ENCODE measurements at regions not wholly inside any gene's neighbourhood (a gene's known extent, or its start where the extent isn't known, plus 50 kb on each side); places are given as distances from the start of the nearest gene placed in this dataset.

- ChIA-PET CTCF (no interaction called here), POLR2A (no interaction called here)
- no peak for DNase-seq (ENCODE audit: low read depth in 1 of 2, low spot score in 1 of 2)
- Histone ChIP-seq H3K27ac (peak overlapping the region; percentile 79 to 84), H3K4me1 (peaks cover 37% of the 10 kb centered on the region), H3K4me3 (no peak overlapping the region), H3K9me3 (peaks cover 10% of the 10 kb centered on the region), H3K4me2 (peak overlapping the region; percentile 59; the same call in 2 of the 3 replicates)
- ATAC-seq = no peak; a peak in 2 of 6 replicates
- TF ChIP-seq ZFP36 (IDR thresholded peaks at IDR 0.05; ENCODE audit: borderline replicate concordance, partially characterized antibody) (no peak), SREBF2 (IDR thresholded peaks at IDR 0.05) (no peak)
- no peak for FAIRE-seq
These were observed 257.3 kb upstream of the CTAGE1 start for GRCh38 chr18:22675006-22675405.

- 74% methylated on average over 2 of the region's 2 CpGs for WGBS (ENCODE audit: missing lambda C conversion rate)
These were observed 256.7 kb upstream of the RBBP8 start for GRCh38 chr18:22676423-22676822.

More at GRCh38 chr18:22676423-22676822, 256.7 kb upstream of the RBBP8 start:
- ATAC-seq (no peak), FAIRE-seq (no peak), DNase-seq (ENCODE audit: low read depth in 1 of 2, low spot score in 1 of 2) (peak in 1 of 2 experiments; percentile 30)
- POLR2A ChIA-PET = no interaction called here
- peaks cover 10% of the 10 kb centered on the region for H3K9me3 ChIP-seq
- no peak overlapping the region for H3K4me2 ChIP-seq
- peaks cover 32% of the 10 kb centered on the region for H3K4me1 ChIP-seq
- peak overlapping the region in 1 of 2 experiments; percentile 84; a peak in 3 of 6 replicates for H3K27ac ChIP-seq
- no peak for TF ChIP-seq NR3C1 (IDR thresholded peaks at IDR 0.05)
- TF ChIP-seq PHF8 (IDR thresholded peaks at IDR 0.05; ENCODE audit: borderline replicate concordance, low read depth) = no peak
- no peak for TF ChIP-seq POLR2A (IDR thresholded peaks at IDR 0.05; ENCODE audit: low read length)
- TF ChIP-seq CHD4 (IDR thresholded peaks at IDR 0.05; ENCODE audit: borderline replicate concordance) = no peak
- TF ChIP-seq REST (IDR thresholded peaks at IDR 0.05) = no peak
- TF ChIP-seq ZC3H11A (IDR thresholded peaks at IDR 0.05) = no peak
- no peak for TF ChIP-seq ELK1 (IDR thresholded peaks at IDR 0.05; ENCODE audit: low read depth, low read length)
- no peak for TF ChIP-seq FOSL2 (IDR thresholded peaks at IDR 0.05)
- TF ChIP-seq FOSL2 (CRISPR knock-in tag; IDR thresholded peaks at IDR 0.05) = peak; percentile 45; the same call in 1 of the 2 replicates
- TF ChIP-seq GATA3 (IDR thresholded peaks at IDR 0.05; ENCODE audit: borderline replicate concordance) = no peak
- no peak for TF ChIP-seq CBX2 (IDR thresholded peaks at IDR 0.05; ENCODE audit: borderline replicate concordance, low read depth)
- no peak for TF ChIP-seq HES2 (IDR thresholded peaks at IDR 0.05)
- TF ChIP-seq KDM5A (IDR thresholded peaks at IDR 0.05) = no peak
- TF ChIP-seq SREBF2 (IDR thresholded peaks at IDR 0.05) = no peak
- peak in 1 of 2 experiments; percentile 70; a peak in 1 of 4 replicates for TF ChIP-seq CEBPB (IDR thresholded peaks at IDR 0.05)
- no peak for TF ChIP-seq EHMT2 (IDR thresholded peaks at IDR 0.05; ENCODE audit: low read depth)
- no peak for TF ChIP-seq RAD21 (conservative IDR thresholded peaks at IDR 0.05 in 1 of 2, IDR thresholded peaks at IDR 0.05 in 1 of 2)
- TF ChIP-seq TFCP2L1 (CRISPR knock-in tag; IDR thresholded peaks at IDR 0.05) = no peak
- TF ChIP-seq HOXB13 (CRISPR knock-in tag; IDR thresholded peaks at IDR 0.05; ENCODE audit: low read depth) = no peak
- no peak for TF ChIP-seq USF2 (IDR thresholded peaks at IDR 0.05)
- no peak for TF ChIP-seq MAX (IDR thresholded peaks at IDR 0.05)
- peak; percentile 5 for TF ChIP-seq MAFK (IDR thresholded peaks at IDR 0.05; ENCODE audit: partially characterized antibody)
- CTCF ChIA-PET = interaction anchor here (0.6 to 1.3 kb wide), 2 partner anchors 13 to 1057 kb away, joined by 3 read pairs; no protein-coding TSS in a partner anchor
- no peak overlapping the region for H3K4me3 ChIP-seq
